Spinal cord (tissue), 9 donors: ENCODE measurements at regions not wholly inside any gene's neighbourhood (a gene's known extent, or its start where the extent isn't known, plus 50 kb on each side); places are given as distances from the start of the nearest gene placed in this dataset.

Experiments
- DNase-seq, 6 donors: peaks; one replicate each; pipeline versions ENCODE4 v3.0.0 to v3.0.0-alpha.2; 2013 to 2015; ENCODE audit warnings: low spot score in 6 of 6, low read depth in 4 of 6
- H3K27ac ChIP-seq: one replicate; pipeline ENCODE4 v1.5.1; 2013; ENCODE audit warnings: low read depth, low read length, control low read depth
- H3K27me3 ChIP-seq: one replicate; pipeline ENCODE4 v1.6.1; 2013; ENCODE audit warnings: low read length; ENCODE audit not compliant: control insufficient read depth, insufficient read depth
- H3K36me3 ChIP-seq: one replicate; pipeline ENCODE4 v1.6.1; 2013; ENCODE audit warnings: low read length; ENCODE audit not compliant: control insufficient read depth, insufficient read depth
- H3K4me1 ChIP-seq: one replicate; pipeline ENCODE4 v1.6.1; 2013; ENCODE audit warnings: low read length; ENCODE audit not compliant: control insufficient read depth, insufficient read depth
- H3K4me3 ChIP-seq: one replicate; pipeline ENCODE4 v1.5.1; 2013; ENCODE audit warnings: low read depth, low read length, control low read depth
- H3K9me3 ChIP-seq: one replicate; pipeline ENCODE4 v1.6.1; 2013; ENCODE audit warnings: low read length; ENCODE audit not compliant: control insufficient read depth, insufficient read depth
- WGBS: methylation state at CpG from one replicate; pipeline ENCODE4 v1.1.5; 2013; ENCODE audit warnings: missing lambda C conversion rate; ENCODE audit not compliant: insufficient coverage; 5-methylcytosine and 5-hydroxymethylcytosine counted together
- donor health status: healthy.

- Histone ChIP-seq H3K27ac (no peak overlapping the region), H3K4me1 (no peaks in the 10 kb centered on the region), H3K4me3 (no peak overlapping the region), H3K36me3 (no peaks in the 10 kb centered on the region), H3K9me3 (no peaks in the 10 kb centered on the region), H3K27me3 (no peaks in the 10 kb centered on the region)
- 95% methylated on average over 3 of the region's 5 CpGs for WGBS
- peak in 1 of 6 donors; percentile 46 for DNase-seq
Observed at GRCh38 chr7:115721293-115722217, 309.0 kb downstream of the TFEC start.

- no peaks in the 10 kb centered on the region for H3K27me3 ChIP-seq
- no peaks in the 10 kb centered on the region for H3K4me1 ChIP-seq
- H3K9me3 ChIP-seq: no peaks in the 10 kb centered on the region
- 64% methylated on average over 4 of the region's 5 CpGs for WGBS
- no peak overlapping the region for H3K4me3 ChIP-seq
- H3K36me3 ChIP-seq: no peaks in the 10 kb centered on the region
- H3K27ac ChIP-seq: no peak overlapping the region
- DNase-seq: no peak
Observed at GRCh38 chr7:115719963-115720362, 310.6 kb downstream of the TFEC start.

DNA sequence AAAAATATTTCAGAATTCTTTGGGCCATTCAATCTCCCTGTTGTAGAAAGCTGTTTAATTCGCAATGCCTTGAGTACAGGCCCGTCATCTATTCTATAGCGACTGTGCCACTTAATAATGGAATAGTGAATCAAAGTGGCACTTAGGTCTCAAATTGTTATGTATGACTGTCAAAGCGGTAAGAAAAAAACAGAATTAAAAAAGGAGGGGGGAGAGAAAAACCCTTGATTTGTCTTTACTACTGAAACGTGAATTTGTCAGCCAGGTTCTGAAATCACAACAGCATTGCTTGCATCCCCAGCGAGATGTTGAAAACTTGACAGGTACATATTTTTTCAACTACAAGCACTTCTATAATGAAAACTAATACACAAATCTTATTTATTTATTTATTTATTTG, 320.9 kb downstream of the TFEC start:
- Histone ChIP-seq H3K4me1 (no peaks in the 10 kb centered on the region), H3K36me3 (no peaks in the 10 kb centered on the region), H3K27me3 (peaks cover 3% of the 10 kb centered on the region), H3K4me3 (no peak overlapping the region), H3K9me3 (no peaks in the 10 kb centered on the region), H3K27ac (no peak overlapping the region)
- 86% methylated on average over 4 of the region's 6 CpGs for WGBS
- DNase-seq: no peak

DNA sequence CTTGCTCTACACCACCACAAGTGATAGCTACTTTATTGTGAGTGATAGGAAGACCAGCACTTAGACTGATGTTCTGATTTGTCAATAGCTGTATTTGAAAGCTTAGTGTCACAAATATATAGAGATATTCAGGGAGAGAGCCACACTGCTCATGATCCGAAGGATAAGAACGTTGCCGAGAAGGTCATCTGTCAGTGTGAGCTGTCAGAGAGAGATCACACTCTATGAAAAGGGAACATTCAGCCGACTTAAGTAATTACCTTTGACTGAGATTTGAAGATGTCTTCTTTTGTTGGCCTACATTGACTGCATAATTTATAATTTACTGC, 322.6 kb downstream of the TFEC start:
- H3K9me3 ChIP-seq: no peaks in the 10 kb centered on the region
- H3K36me3 ChIP-seq: no peaks in the 10 kb centered on the region
- H3K27me3 ChIP-seq: peaks cover 3% of the 10 kb centered on the region
- DNase-seq: no peak
- no peak overlapping the region for H3K4me3 ChIP-seq
- H3K27ac ChIP-seq: no peak overlapping the region
- 27% methylated on average over 3 of the region's 4 CpGs for WGBS
- no peaks in the 10 kb centered on the region for H3K4me1 ChIP-seq

DNA sequence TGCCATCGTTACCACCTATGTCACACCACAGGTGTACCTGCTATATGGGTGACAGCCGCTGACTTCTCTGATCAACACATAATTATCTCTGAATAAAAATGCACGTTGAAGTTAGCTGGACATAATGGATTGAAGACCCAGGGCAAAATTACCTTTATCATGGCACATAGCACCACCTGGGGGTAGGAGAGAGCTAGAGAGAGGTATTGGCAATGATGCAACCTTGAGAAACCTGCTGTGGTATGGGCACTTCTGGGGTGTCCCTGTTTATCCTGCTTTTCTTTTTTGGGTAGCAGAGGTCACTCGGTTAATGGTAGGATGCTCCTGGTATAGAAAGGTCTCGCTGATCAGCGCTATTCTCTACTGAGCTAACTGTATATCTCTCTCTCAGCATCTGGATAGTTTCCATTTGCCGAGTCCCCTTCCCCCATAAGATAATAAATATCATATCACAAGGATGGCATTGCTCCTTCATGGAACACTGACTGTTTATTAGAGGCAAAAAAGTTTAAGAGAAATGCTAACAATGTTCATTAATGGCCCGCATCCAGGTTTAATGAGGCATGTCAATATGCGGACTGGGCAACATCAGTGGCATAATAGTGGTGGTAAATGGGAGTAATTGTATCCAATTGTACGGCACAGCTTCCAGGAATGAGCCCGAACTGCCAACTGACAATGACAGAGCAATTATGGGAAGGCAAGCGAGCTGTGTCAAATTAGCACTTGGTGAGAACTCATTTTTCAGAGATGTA, 323.1 kb downstream of the TFEC start:
- H3K27ac ChIP-seq: no peak overlapping the region
- no peaks in the 10 kb centered on the region for H3K9me3 ChIP-seq
- H3K27me3 ChIP-seq: peaks cover 3% of the 10 kb centered on the region
- DNase-seq: peak in 5 of 6 donors; percentile 4 to 92 (median 33)
- H3K4me3 ChIP-seq: no peak overlapping the region
- no peaks in the 10 kb centered on the region for H3K4me1 ChIP-seq
- no peaks in the 10 kb centered on the region for H3K36me3 ChIP-seq
- WGBS: 34% methylated on average over 4 of the region's 12 CpGs

DNA sequence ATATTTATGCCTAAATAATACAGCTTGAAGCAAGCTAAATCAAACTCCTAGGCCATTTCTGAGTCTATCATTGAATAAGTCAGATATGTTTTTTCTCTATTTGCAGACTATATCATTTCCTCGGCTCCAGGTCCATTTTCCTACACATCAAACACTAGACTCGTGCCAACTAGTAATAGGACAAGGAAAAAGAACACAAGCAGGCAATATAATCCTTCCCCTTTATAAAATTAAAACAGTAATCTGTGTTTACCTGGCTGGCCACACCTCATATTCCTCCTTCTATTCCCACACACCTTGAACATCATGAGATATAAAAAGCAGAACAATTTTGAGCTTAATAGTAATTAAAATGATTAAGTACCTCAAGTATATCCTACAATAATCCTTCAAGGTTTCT, 325.7 kb downstream of the TFEC start:
- Histone ChIP-seq H3K4me3 (no peak overlapping the region), H3K4me1 (no peaks in the 10 kb centered on the region), H3K36me3 (no peaks in the 10 kb centered on the region), H3K9me3 (no peaks in the 10 kb centered on the region), H3K27me3 (peaks cover 3% of the 10 kb centered on the region), H3K27ac (no peak overlapping the region)
- DNase-seq: no peak
- 67% methylated on average over 1 of the region's 2 CpGs for WGBS

DNA sequence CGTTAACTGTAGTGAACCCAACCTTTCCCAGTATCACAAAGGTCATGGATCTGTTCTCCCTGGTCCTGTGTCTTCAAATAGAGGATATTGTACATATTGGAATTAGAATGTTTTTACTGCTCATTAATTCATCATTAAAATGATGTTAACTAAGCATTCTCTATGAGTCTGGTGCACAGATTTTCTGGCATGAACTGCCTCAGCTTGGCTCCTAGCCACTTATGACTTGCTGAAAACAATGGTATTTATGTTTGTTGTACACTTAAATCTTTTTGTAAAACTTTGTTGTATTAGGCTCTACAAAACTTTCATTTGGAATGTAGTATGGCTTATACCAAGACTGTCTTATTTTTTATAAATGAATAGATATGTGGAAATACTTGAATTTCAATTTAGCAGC, 329.4 kb downstream of the TFEC start:
- no peaks in the 10 kb centered on the region for H3K27me3 ChIP-seq
- DNase-seq: peak in 1 of 6 donors; percentile 26
- no peaks in the 10 kb centered on the region for H3K36me3 ChIP-seq
- H3K27ac ChIP-seq: no peak overlapping the region
- no CpG with 5 or more reads among the region's 1 CpG for WGBS
- H3K4me1 ChIP-seq: no peaks in the 10 kb centered on the region
- H3K4me3 ChIP-seq: no peak overlapping the region
- H3K9me3 ChIP-seq: no peaks in the 10 kb centered on the region

GRCh38 chr7:115694424-115694823, 336.1 kb downstream of the TFEC start:
- no peak overlapping the region for H3K4me3 ChIP-seq

GRCh38 chr7:115693779-115694178, 336.8 kb downstream of the TFEC start:
- Histone ChIP-seq H3K27ac (no peak overlapping the region), H3K4me3 (no peak overlapping the region), H3K27me3 (no peaks in the 10 kb centered on the region), H3K36me3 (no peaks in the 10 kb centered on the region), H3K9me3 (no peaks in the 10 kb centered on the region), H3K4me1 (no peaks in the 10 kb centered on the region)
- no CpG with 5 or more reads among the region's 4 CpGs for WGBS
- DNase-seq: no peak

More at GRCh38 chr7:115694424-115694823, 336.1 kb downstream of the TFEC start:
- no peaks in the 10 kb centered on the region for H3K36me3 ChIP-seq
- no peaks in the 10 kb centered on the region for H3K27me3 ChIP-seq
- no peaks in the 10 kb centered on the region for H3K9me3 ChIP-seq
- DNase-seq: no peak
- no peak overlapping the region for H3K27ac ChIP-seq
- H3K4me1 ChIP-seq: no peaks in the 10 kb centered on the region

DNA sequence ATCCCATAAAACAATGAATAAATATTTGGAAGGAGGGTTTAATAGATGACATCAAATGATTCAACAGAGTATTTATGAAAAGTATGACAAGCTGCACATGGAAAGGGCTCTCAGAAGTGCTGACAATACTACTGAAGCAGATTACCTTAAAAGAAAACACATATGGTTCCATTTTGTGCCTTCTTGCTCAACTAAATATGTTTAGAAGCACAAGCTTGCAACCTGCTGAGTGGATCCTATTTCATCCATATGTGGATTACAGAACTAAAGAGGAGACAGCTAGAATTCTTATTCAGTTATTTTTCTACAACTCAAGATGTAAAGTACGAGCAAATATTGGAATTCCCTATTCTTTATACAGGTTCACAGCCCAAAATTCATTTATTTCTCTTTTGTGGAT, 340.6 kb downstream of the TFEC start:
- Histone ChIP-seq H3K27ac (no peak overlapping the region), H3K27me3 (no peaks in the 10 kb centered on the region), H3K4me3 (no peak overlapping the region), H3K9me3 (no peaks in the 10 kb centered on the region), H3K36me3 (no peaks in the 10 kb centered on the region), H3K4me1 (no peaks in the 10 kb centered on the region)
- no CpG with 5 or more reads among the region's 1 CpG for WGBS
- DNase-seq: no peak
